SK-N-SH (cell line): ENCODE measurements at regions not wholly inside any gene's neighbourhood (a gene's known extent, or its start where the extent isn't known, plus 50 kb on each side); places are given as distances from the start of the nearest gene placed in this dataset.
"Not testable (repeated sequence)": the region's sequence is repeated elsewhere in the genome, so short reads cannot be mapped to it uniquely, and the experiment has no call there.

Source experiments
- CTCF ChIA-PET: fragments of 300-600, 350-600 bp; formaldehyde crosslinking; extraction: SDS; loops from one replicate; lab custom pipeline; 2021; lab: Yijun Ruan, JAX
- POLR2A ChIA-PET: fragments of 350-600 bp; sonication (Branson Sonifier 250); formaldehyde crosslinking; extraction: SDS; loops from one replicate; lab custom pipeline; 2020; ENCODE audit warnings: antibody characterized with exemption, inconsistent platforms; lab: Yijun Ruan, JAX
- DNase-seq: peaks from one replicate; pipeline ENCODE4 v3.0.0; 2012
- H2AFZ ChIP-seq: fragments of 200-600 bp; sonication (generic); 2 replicates; pipeline ENCODE4 v1.8.1; 2016; ENCODE audit warnings: antibody characterized with exemption, mild to moderate bottlenecking, low read depth
- H3F3A ChIP-seq: fragments of 200-600 bp; sonication (generic); replicated peaks from 2 replicates; pipeline ENCODE3; 2016; ENCODE audit warnings: antibody characterized with exemption, mild to moderate bottlenecking; ENCODE audit not compliant: insufficient read depth
- H3K27ac ChIP-seq, 2 experiments: fragments of 200-500 bp in 1 of 2; fragments of 200-600 bp in 1 of 2; sonication (Bioruptor generic) in 1 of 2; sonication (generic), shearing (Covaris generic) in 1 of 2; 2 replicates each; pipeline versions ENCODE4 v1.5.1 to v1.6.1; 2014 to 2016; ENCODE audit warnings: low read depth in 2 of 2, inconsistent platforms in 1 of 2, low read length in 1 of 2, mild to moderate bottlenecking in 1 of 2, mixed read lengths in 1 of 2
- H3K27me3 ChIP-seq: fragments of 200-600 bp; sonication (generic), shearing (Covaris generic); 2 replicates; pipeline ENCODE4 v1.6.1; 2016; ENCODE audit warnings: mixed run types; ENCODE audit not compliant: insufficient read depth
- H3K36me3 ChIP-seq, 2 experiments: fragments of 200-500 bp in 1 of 2; fragments of 200-600 bp in 1 of 2; sonication (Bioruptor generic) in 1 of 2; sonication (generic) in 1 of 2; replicated peaks in 1 of 2; 2 replicates each; pipeline versions ENCODE3 to v1.5.1; 2014 to 2016; ENCODE audit warnings: low read length in 1 of 2, mild to moderate bottlenecking in 1 of 2; ENCODE audit not compliant: insufficient read depth in 2 of 2, control insufficient read depth in 1 of 2
- H3K4me1 ChIP-seq, 2 experiments: fragments of 200-500 bp in 1 of 2; fragments of 200-600 bp in 1 of 2; sonication (Bioruptor generic) in 1 of 2; sonication (generic), shearing (Covaris generic) in 1 of 2; 2 replicates each; pipeline versions ENCODE4 v1.5.1 to v1.6.1; 2014 to 2016; ENCODE audit warnings: low read depth in 1 of 2, low read length in 1 of 2, mixed run types in 1 of 2; ENCODE audit not compliant: insufficient read depth in 2 of 2, control insufficient read depth in 1 of 2
- H3K4me2 ChIP-seq: fragments of 200-600 bp; sonication (generic), shearing (Covaris generic); 2 replicates; pipeline ENCODE4 v1.6.1; 2017; ENCODE audit warnings: mixed run types
- H3K4me3 ChIP-seq, 2 experiments: fragments of 200-500 bp in 1 of 2; fragments of 200-600 bp in 1 of 2; sonication (Bioruptor generic) in 1 of 2; sonication (generic), shearing (Covaris generic) in 1 of 2; 2 replicates each; pipeline versions ENCODE4 v1.5.1 to v1.8.1; 2014 to 2016; ENCODE audit warnings: low read depth in 2 of 2, inconsistent platforms in 1 of 2, low read length in 1 of 2, mild to moderate bottlenecking in 1 of 2, mixed read lengths in 1 of 2, moderate library complexity in 1 of 2
- H3K79me2 ChIP-seq: fragments of 200-600 bp; sonication (generic); 2 replicates; pipeline ENCODE4 v1.8.1; 2017; ENCODE audit warnings: mild to moderate bottlenecking; ENCODE audit not compliant: insufficient read depth
- H3K9ac ChIP-seq: fragments of 200-600 bp; sonication (generic); 2 replicates; pipeline ENCODE4 v1.6.1; 2017; ENCODE audit warnings: mixed run types
- H3K9me2 ChIP-seq: fragments of 200-600 bp; sonication (generic); 2 replicates; pipeline ENCODE4 v1.6.1; 2017; ENCODE audit warnings: mixed run types
- H3K9me3 ChIP-seq: fragments of 200-600 bp; sonication (generic); 2 replicates; pipeline ENCODE4 v1.6.1; 2017; ENCODE audit warnings: mixed run types, mild to moderate bottlenecking, moderate library complexity
- H4K20me1 ChIP-seq: fragments of 200-600 bp; sonication (generic); 2 replicates; pipeline ENCODE4 v1.6.1; 2017; ENCODE audit warnings: mild to moderate bottlenecking, mixed run types; ENCODE audit not compliant: insufficient read depth
- CHD2 ChIP-seq: fragments of 150-350 bp; IDR thresholded peaks from 2 replicates; pipeline ENCODE4 v1.6.1; 2018; ENCODE audit warnings: low read length; ENCODE audit not compliant: partially characterized antibody
- EP300 ChIP-seq, 2 experiments: IDR thresholded peaks; 2 replicates each; pipeline versions ENCODE4 v1.4.0 to v1.6.1; 2012; ENCODE audit warnings: borderline replicate concordance in 1 of 2, low read depth in 1 of 2, low read length in 1 of 2
- EZH2phosphoT487 ChIP-seq: fragments of 200-600 bp; sonication (generic); IDR thresholded peaks from 2 replicates; pipeline ENCODE4 v1.6.1; 2017; ENCODE audit warnings: low read depth, mixed run types, mild to moderate bottlenecking, antibody characterized with exemption, moderate library complexity, borderline replicate concordance
- FOXM1 ChIP-seq: IDR thresholded peaks from 2 replicates; pipeline ENCODE4 v1.4.0; 2012; ENCODE audit warnings: low read depth, mild to moderate bottlenecking
- GABPA ChIP-seq: IDR thresholded peaks from 2 replicates; pipeline ENCODE4 v1.4.0; 2012; ENCODE audit warnings: low read depth, mild to moderate bottlenecking
- GATA2 ChIP-seq: sonication (generic); formaldehyde crosslinking; IDR thresholded peaks from 2 replicates; pipeline ENCODE4 v1.5.0; 2020; ENCODE audit warnings: mild to moderate bottlenecking, missing genetic modification reagents
- JUND ChIP-seq: IDR thresholded peaks from 2 replicates; pipeline ENCODE4 v1.4.0; 2012
- MEF2A ChIP-seq: IDR thresholded peaks from 2 replicates; pipeline ENCODE4 v1.4.0; 2012; ENCODE audit warnings: low read depth, borderline replicate concordance
- NFIC ChIP-seq: IDR thresholded peaks from 2 replicates; pipeline ENCODE4 v1.4.0; 2012; ENCODE audit warnings: borderline replicate concordance
- RCOR1 ChIP-seq: fragments of 150-350 bp; IDR thresholded peaks from 2 replicates; pipeline ENCODE4 v1.6.1; 2017; ENCODE audit warnings: antibody characterized with exemption, low read length
- REST ChIP-seq: IDR thresholded peaks from 2 replicates; pipeline ENCODE4 v1.6.1; 2012; ENCODE audit warnings: mild to moderate bottlenecking, low read depth, low read length, moderate library complexity
- TAF1 ChIP-seq: IDR thresholded peaks from 2 replicates; pipeline ENCODE4 v1.6.1; 2012; ENCODE audit warnings: low read depth, mild to moderate bottlenecking, low read length, moderate library complexity, borderline replicate concordance
- TEAD4 ChIP-seq: IDR thresholded peaks from 2 replicates; pipeline ENCODE4 v1.4.0; 2012; ENCODE audit warnings: mild to moderate bottlenecking, borderline replicate concordance; ENCODE audit not compliant: insufficient read depth
- WGBS: methylation state at CpG from one replicate; pipeline ENCODE4 v1.1.6; 2017; ENCODE audit warnings: low lambda C conversion rate; 5-methylcytosine and 5-hydroxymethylcytosine counted together
- TF ChIP-seq, protein P1 (sequence below): IDR thresholded peaks from 2 replicates; pipeline ENCODE4 v1.4.0; 2012; ENCODE audit warnings: low read depth

GRCh38 chr17:22270809-22271208 is 578.5 kb downstream of the KCNJ18 start:
- CTCF ChIA-PET, H3K4me2 ChIP-seq, H2AFZ ChIP-seq, H3K27me3 ChIP-seq, H3K4me3 ChIP-seq, H3K9ac ChIP-seq, H4K20me1 ChIP-seq, H3K79me2 ChIP-seq, DNase-seq, H3K9me2 ChIP-seq, H3K4me1 ChIP-seq, H3K36me3 ChIP-seq, H3K9me3 ChIP-seq, H3K27ac ChIP-seq, H3F3A ChIP-seq, POLR2A ChIA-PET: not testable (repeated sequence)
- WGBS: no CpG with 5 or more reads among the region's 1 CpG

DNA sequence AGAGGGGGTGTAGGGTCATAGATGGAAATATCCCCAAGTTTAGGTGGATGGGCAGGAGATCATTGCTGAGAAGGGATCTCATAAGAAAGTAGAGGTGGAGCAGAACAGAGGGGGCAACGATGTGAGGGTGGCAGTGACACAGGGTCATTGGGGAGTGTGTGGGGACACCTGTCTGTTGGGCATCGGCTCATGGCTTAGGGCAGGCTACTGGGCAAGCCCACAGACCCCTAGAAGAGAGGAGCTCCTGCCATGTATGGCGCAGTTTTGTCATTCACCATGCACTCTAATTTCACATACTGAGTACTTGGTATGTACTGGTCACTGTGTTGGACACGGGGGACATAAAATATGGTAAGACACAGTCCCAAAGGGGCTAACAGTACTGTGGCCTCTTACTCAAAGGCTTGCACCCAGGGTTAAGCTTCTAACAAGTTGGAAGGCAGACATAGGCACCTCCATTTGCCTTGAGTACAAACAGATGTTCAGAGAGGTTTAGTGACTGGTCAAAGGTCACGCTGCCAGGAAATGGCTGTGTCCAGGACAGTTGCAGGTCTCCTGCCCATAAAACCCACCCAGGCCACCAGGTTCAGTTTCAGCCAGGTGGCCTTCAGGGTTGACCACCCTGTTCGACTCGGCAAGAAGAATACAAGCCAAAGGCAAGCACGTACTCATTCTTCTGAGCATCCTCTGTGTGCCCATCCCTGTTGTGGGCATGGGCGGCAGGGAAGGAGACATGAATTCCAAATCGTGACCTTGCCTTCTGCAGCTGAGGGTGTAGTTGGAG is 580.2 kb downstream of the KCNJ18 start:
- Histone ChIP-seq H3K9me2 (no peaks in the 10 kb centered on the region), H2AFZ (no peak overlapping the region), H3K27ac (no peak overlapping the region), H3F3A (no peaks in the 10 kb centered on the region), H3K9me3 (no peaks in the 10 kb centered on the region), H3K4me3 (no peak overlapping the region), H3K36me3 (no peaks in the 10 kb centered on the region), H3K79me2 (no peaks in the 10 kb centered on the region), H4K20me1 (no peaks in the 10 kb centered on the region), H3K27me3 (no peaks in the 10 kb centered on the region; the same call in 1 of the 2 replicates), H3K4me1 (peaks cover 0 to 2% of the 10 kb centered on the region in 2 experiments; a peak in 1 of 4 replicates), H3K4me2 (no peak overlapping the region), H3K9ac (no peak overlapping the region)
- ChIA-PET POLR2A (no interaction called here), CTCF (no interaction called here)
- no peak for DNase-seq
- 27% methylated on average over 5 of the region's 10 CpGs for WGBS
- TF ChIP-seq GABPA: no peak
- no peak for TF ChIP-seq GATA2 (CRISPR knock-in tag)
- no peak for TF ChIP-seq TEAD4
- no peak for TF ChIP-seq FOXM1
- TF ChIP-seq EP300 (IDR thresholded peaks at IDR 0.05; ENCODE audit: borderline replicate concordance in 1 of 2, low read depth in 1 of 2, low read length in 1 of 2): no peak
- no peak for TF ChIP-seq EZH2phosphoT487
- TF ChIP-seq, protein P1, sequence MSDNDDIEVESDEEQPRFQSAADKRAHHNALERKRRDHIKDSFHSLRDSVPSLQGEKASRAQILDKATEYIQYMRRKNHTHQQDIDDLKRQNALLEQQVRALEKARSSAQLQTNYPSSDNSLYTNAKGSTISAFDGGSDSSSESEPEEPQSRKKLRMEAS: no peak

DNA sequence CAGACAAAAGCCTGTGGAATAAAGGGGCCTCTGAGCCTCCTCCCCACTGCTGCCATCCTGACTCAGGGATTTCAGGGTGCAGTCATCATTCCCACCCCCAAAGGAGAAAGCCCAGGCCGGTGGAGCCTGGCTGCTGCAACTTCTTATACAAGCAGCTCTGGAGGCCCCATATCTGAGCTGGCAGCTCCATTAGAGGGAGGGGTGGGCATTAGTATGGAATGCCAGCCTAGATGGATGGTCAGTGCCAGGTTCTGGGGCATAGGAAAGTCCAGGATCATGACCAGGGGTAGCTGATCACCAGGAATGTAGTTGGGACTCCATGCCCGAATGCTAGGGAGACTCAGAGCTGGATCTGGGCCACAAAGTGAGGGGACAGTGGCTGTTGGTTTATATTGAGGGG is 581.0 kb downstream of the KCNJ18 start:
- DNase-seq: no peak
- Histone ChIP-seq H3K27ac (no peak overlapping the region), H3K36me3 (no peaks in the 10 kb centered on the region), H3K9me3 (no peaks in the 10 kb centered on the region), H3K27me3 (no peaks in the 10 kb centered on the region; the same call in 1 of the 2 replicates), H3K9ac (no peak overlapping the region), H4K20me1 (no peaks in the 10 kb centered on the region), H2AFZ (no peak overlapping the region), H3K4me3 (no peak overlapping the region), H3F3A (no peaks in the 10 kb centered on the region), H3K79me2 (no peaks in the 10 kb centered on the region), H3K4me2 (no peak overlapping the region), H3K4me1 (peaks cover 0 to 2% of the 10 kb centered on the region in 2 experiments; a peak in 1 of 4 replicates), H3K9me2 (no peaks in the 10 kb centered on the region)
- CTCF ChIA-PET: no interaction called here
- POLR2A ChIA-PET: no interaction called here
- WGBS: 19% methylated on average over 1 of the region's 2 CpGs
- TF ChIP-seq JUND: no peak
- TF ChIP-seq REST: no peak
- TF ChIP-seq CHD2: no peak
- TF ChIP-seq MEF2A: no peak
- TF ChIP-seq GABPA: no peak
- TF ChIP-seq TAF1: no peak
- no peak for TF ChIP-seq EP300 (IDR thresholded peaks at IDR 0.05; ENCODE audit: borderline replicate concordance in 1 of 2, low read depth in 1 of 2, low read length in 1 of 2)
- no peak for TF ChIP-seq NFIC
- TF ChIP-seq RCOR1: no peak
